ENCODE measurements at regions not wholly inside any gene's neighbourhood (a gene's known extent, or its start where the extent isn't known, plus 50 kb on each side); places are given as distances from the start of the nearest gene placed in this dataset.

DNA sequence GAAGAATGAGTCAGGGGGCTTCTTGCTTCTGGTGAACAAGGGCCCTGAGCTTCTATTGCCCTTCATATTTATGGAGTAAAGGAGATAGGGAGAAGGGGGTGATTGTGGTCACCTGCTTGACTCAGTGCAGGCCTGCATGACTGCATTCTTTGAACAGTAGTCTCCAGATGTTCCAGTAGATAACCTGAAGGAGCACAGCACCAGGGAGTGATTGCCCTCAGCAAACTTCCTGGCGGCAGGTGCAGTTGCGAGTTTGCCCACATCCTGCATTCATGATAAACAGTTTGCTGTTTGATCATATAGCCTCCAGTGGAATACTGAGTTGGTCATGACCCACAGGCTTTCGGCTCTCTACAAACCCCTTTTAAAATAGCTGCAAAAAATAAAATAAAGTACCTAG is 1632.7 kb downstream of the OTOL1 start:
- TF ChIP-seq, protein P1, sequence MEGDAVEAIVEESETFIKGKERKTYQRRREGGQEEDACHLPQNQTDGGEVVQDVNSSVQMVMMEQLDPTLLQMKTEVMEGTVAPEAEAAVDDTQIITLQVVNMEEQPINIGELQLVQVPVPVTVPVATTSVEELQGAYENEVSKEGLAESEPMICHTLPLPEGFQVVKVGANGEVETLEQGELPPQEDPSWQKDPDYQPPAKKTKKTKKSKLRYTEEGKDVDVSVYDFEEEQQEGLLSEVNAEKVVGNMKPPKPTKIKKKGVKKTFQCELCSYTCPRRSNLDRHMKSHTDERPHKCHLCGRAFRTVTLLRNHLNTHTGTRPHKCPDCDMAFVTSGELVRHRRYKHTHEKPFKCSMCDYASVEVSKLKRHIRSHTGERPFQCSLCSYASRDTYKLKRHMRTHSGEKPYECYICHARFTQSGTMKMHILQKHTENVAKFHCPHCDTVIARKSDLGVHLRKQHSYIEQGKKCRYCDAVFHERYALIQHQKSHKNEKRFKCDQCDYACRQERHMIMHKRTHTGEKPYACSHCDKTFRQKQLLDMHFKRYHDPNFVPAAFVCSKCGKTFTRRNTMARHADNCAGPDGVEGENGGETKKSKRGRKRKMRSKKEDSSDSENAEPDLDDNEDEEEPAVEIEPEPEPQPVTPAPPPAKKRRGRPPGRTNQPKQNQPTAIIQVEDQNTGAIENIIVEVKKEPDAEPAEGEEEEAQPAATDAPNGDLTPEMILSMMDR (IDR thresholded peaks at IDR 0.05 in 4 of 5, conservative IDR thresholded peaks at IDR 0.05 in 1 of 5): no peak
- TF ChIP-seq POLR2A (IDR thresholded peaks at IDR 0.05): no peak

Measured in gastrocnemius medialis (tissue), 4 donors.